ENCODE measurements at regions not wholly inside any gene's neighbourhood (a gene's known extent, or its start where the extent isn't known, plus 50 kb on each side); places are given as distances from the start of the nearest gene placed in this dataset.

GRCh38 chr4:167642250-167642649 is 408.0 kb upstream of the SPOCK3 start:
- DNase-seq (ENCODE audit: low read depth in 4 of 4, low spot score in 3 of 4) = no peak

GRCh38 chr4:167645358-167645757 is 411.1 kb upstream of the SPOCK3 start:
- no peak for DNase-seq (ENCODE audit: low read depth in 4 of 4, low spot score in 3 of 4)

GRCh38 chr4:167652267-167652666 is 418.0 kb upstream of the SPOCK3 start:
- DNase-seq (ENCODE audit: low read depth in 4 of 4, low spot score in 3 of 4) = no peak

GRCh38 chr4:167688660-167689142 is 403.6 kb upstream of the ANXA10 start:
- DNase-seq (ENCODE audit: low read depth in 4 of 4, low spot score in 3 of 4) = no peak

- no peak for DNase-seq (ENCODE audit: low read depth in 4 of 4, low spot score in 3 of 4)
Measured at GRCh38 chr4:167702391-167702790, 389.9 kb upstream of the ANXA10 start.

- no peak for DNase-seq (ENCODE audit: low read depth in 4 of 4, low spot score in 3 of 4)
Measured at GRCh38 chr4:167711517-167711916, 380.8 kb upstream of the ANXA10 start.

GRCh38 chr4:167713756-167714155 is 378.6 kb upstream of the ANXA10 start:
- DNase-seq (ENCODE audit: low read depth in 4 of 4, low spot score in 3 of 4) = no peak

- no peak for DNase-seq (ENCODE audit: low read depth in 4 of 4, low spot score in 3 of 4)
Measured at GRCh38 chr4:167715176-167715575, 377.2 kb upstream of the ANXA10 start.

GRCh38 chr4:167717495-167717894 is 374.8 kb upstream of the ANXA10 start:
- no peak for DNase-seq (ENCODE audit: low read depth in 4 of 4, low spot score in 3 of 4)

- no peak for DNase-seq (ENCODE audit: low read depth in 4 of 4, low spot score in 3 of 4)
Measured at GRCh38 chr4:167721617-167722486, 370.5 kb upstream of the ANXA10 start.

GRCh38 chr4:167722487-167722808 is 369.9 kb upstream of the ANXA10 start:
- DNase-seq (ENCODE audit: low read depth in 4 of 4, low spot score in 3 of 4) = no peak

- DNase-seq (ENCODE audit: low read depth in 4 of 4, low spot score in 3 of 4) = no peak
Measured at GRCh38 chr4:167724941-167725340, 367.4 kb upstream of the ANXA10 start.

GRCh38 chr4:167730769-167731168 is 361.6 kb upstream of the ANXA10 start:
- no peak for DNase-seq (ENCODE audit: low read depth in 4 of 4, low spot score in 3 of 4)

GRCh38 chr4:167745024-167745687 is 347.2 kb upstream of the ANXA10 start:
- DNase-seq (ENCODE audit: low read depth in 4 of 4, low spot score in 3 of 4) = no peak

- DNase-seq (ENCODE audit: low read depth in 4 of 4, low spot score in 3 of 4) = no peak
Measured at GRCh38 chr4:167767281-167767680, 325.1 kb upstream of the ANXA10 start.

GRCh38 chr4:167774646-167775045 is 317.7 kb upstream of the ANXA10 start:
- DNase-seq (ENCODE audit: low read depth in 4 of 4, low spot score in 3 of 4) = no peak

- no peak for DNase-seq (ENCODE audit: low read depth in 4 of 4, low spot score in 3 of 4)
Measured at GRCh38 chr4:167775375-167775774, 317.0 kb upstream of the ANXA10 start.

GRCh38 chr4:167779280-167779679 is 313.1 kb upstream of the ANXA10 start:
- DNase-seq (ENCODE audit: low read depth in 4 of 4, low spot score in 3 of 4) = no peak

- no peak for DNase-seq (ENCODE audit: low read depth in 4 of 4, low spot score in 3 of 4)
Measured at GRCh38 chr4:167779864-167780263, 312.5 kb upstream of the ANXA10 start.

- no peak for DNase-seq (ENCODE audit: low read depth in 4 of 4, low spot score in 3 of 4)
Measured at GRCh38 chr4:167784826-167785225, 307.5 kb upstream of the ANXA10 start.

GRCh38 chr4:167785523-167785922 is 306.8 kb upstream of the ANXA10 start:
- DNase-seq (ENCODE audit: low read depth in 4 of 4, low spot score in 3 of 4) = no peak

- DNase-seq (ENCODE audit: low read depth in 4 of 4, low spot score in 3 of 4) = no peak
Measured at GRCh38 chr4:167786504-167786903, 305.8 kb upstream of the ANXA10 start.
